ENCODE measurements at regions not wholly inside any gene's neighbourhood (a gene's known extent, or its start where the extent isn't known, plus 50 kb on each side); places are given as distances from the start of the nearest gene placed in this dataset.

DNA sequence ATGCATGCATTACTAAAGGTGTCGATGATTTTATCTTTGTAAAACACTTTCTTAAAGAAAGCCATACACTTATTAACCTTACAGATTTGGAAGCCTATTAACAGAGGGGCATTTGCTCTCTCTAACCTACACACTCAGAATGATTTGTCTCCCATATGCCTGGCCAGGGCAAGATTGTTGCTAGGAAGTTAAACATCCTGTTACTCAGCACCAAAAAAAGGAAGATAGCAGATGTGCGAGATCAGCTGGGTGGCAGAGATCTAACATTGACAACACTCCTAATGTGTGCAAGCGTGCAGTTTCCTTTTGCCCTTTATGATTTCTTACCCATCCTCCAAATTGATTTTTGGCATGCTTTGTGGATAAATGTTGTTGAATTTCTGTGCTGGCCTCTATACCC is 73.9 kb upstream of the TMEM108 start:
- TF ChIP-seq EZH2phosphoT487 (IDR thresholded peaks at IDR 0.05; ENCODE audit: insufficient read depth, low read depth) (no peak), EZH2 (IDR thresholded peaks at IDR 0.05; ENCODE audit: insufficient read depth, poor library complexity, severe bottlenecking) (no peak)
